ENCODE measurements at regions not wholly inside any gene's neighbourhood (a gene's known extent, or its start where the extent isn't known, plus 50 kb on each side); places are given as distances from the start of the nearest gene placed in this dataset.
"Not testable (repeated sequence)": the region's sequence is repeated elsewhere in the genome, so short reads cannot be mapped to it uniquely, and the experiment has no call there.

GRCh38 chr10:47711428-47711827, 52.0 kb downstream of the SYT15B start:
- DNase-seq; intact Hi-C loops (cut with DNase I): not testable (repeated sequence)

GRCh38 chr10:47710443-47710842, 52.9 kb downstream of the SYT15B start:
- DNase-seq; intact Hi-C loops (cut with DNase I): not testable (repeated sequence)

GRCh38 chr10:47705698-47706414, 57.5 kb downstream of the SYT15B start:
- DNase-seq: peak; percentile 59 to 92 (median 79)
- intact Hi-C loops (cut with DNase I): not testable (repeated sequence)

- intact Hi-C loops (cut with DNase I); DNase-seq: not testable (repeated sequence)
Observed at GRCh38 chr10:47701285-47701684, 62.1 kb downstream of the SYT15B start.

- DNase-seq; intact Hi-C loops (cut with DNase I): not testable (repeated sequence)
Observed at GRCh38 chr10:47699854-47700253, 63.5 kb downstream of the SYT15B start.

- DNase-seq; intact Hi-C loops (cut with DNase I): not testable (repeated sequence)
Observed at GRCh38 chr10:47696170-47696569, 67.2 kb downstream of the SYT15B start.

- intact Hi-C loops (cut with DNase I): not testable (repeated sequence)
Observed at GRCh38 chr10:47695149-47695548, 68.2 kb downstream of the SYT15B start.

GRCh38 chr10:47690304-47690703, 73.1 kb downstream of the SYT15B start:
- DNase-seq; intact Hi-C loops (cut with DNase I): not testable (repeated sequence)

More at GRCh38 chr10:47695149-47695548, 68.2 kb downstream of the SYT15B start:
- not testable (repeated sequence) for DNase-seq

- DNase-seq; intact Hi-C loops (cut with DNase I): not testable (repeated sequence)
Observed at GRCh38 chr10:47683826-47684475, 79.4 kb downstream of the SYT15B start.

- intact Hi-C loops (cut with DNase I); DNase-seq: not testable (repeated sequence)
Observed at GRCh38 chr10:47681638-47681990, 81.8 kb downstream of the SYT15B start.

- intact Hi-C loops (cut with DNase I); DNase-seq: not testable (repeated sequence)
Observed at GRCh38 chr10:47680848-47681637, 82.3 kb downstream of the SYT15B start.

- intact Hi-C loops (cut with DNase I); DNase-seq: not testable (repeated sequence)
Observed at GRCh38 chr10:47676102-47676501, 87.3 kb downstream of the SYT15B start.

- intact Hi-C loops (cut with DNase I); DNase-seq: not testable (repeated sequence)
Observed at GRCh38 chr10:47675577-47675976, 87.8 kb downstream of the SYT15B start.

GRCh38 chr10:47673128-47673527, 90.3 kb downstream of the SYT15B start:
- DNase-seq; intact Hi-C loops (cut with DNase I): not testable (repeated sequence)

- DNase-seq; intact Hi-C loops (cut with DNase I): not testable (repeated sequence)
Observed at GRCh38 chr10:47670857-47671256, 92.5 kb downstream of the SYT15B start.

- intact Hi-C loops (cut with DNase I): not testable (repeated sequence)
Observed at GRCh38 chr10:47661955-47662577, 101.3 kb downstream of the SYT15B start.

GRCh38 chr10:47656732-47657131, 106.7 kb downstream of the SYT15B start:
- intact Hi-C loops (cut with DNase I); DNase-seq: not testable (repeated sequence)

More at GRCh38 chr10:47661955-47662577, 101.3 kb downstream of the SYT15B start:
- DNase-seq: not testable (repeated sequence)

GRCh38 chr10:47654161-47654560, 109.2 kb downstream of the SYT15B start:
- intact Hi-C loops (cut with DNase I); DNase-seq: not testable (repeated sequence)

- DNase-seq; intact Hi-C loops (cut with DNase I): not testable (repeated sequence)
Observed at GRCh38 chr10:47648594-47648993, 114.8 kb downstream of the SYT15B start.

- intact Hi-C loops (cut with DNase I): not testable (repeated sequence)
Observed at GRCh38 chr10:47647523-47648101, 115.8 kb downstream of the SYT15B start.

More at GRCh38 chr10:47647523-47648101, 115.8 kb downstream of the SYT15B start:
- DNase-seq: not testable (repeated sequence)

Data from posterior cingulate gyrus (tissue), 11 donors.